Vagina (tissue), 2 donors: ENCODE measurements at regions not wholly inside any gene's neighbourhood (a gene's known extent, or its start where the extent isn't known, plus 50 kb on each side); places are given as distances from the start of the nearest gene placed in this dataset.

Experiments used
- POLR2A ChIP-seq, 2 donors: fragments of 450-650 bp; IDR thresholded peaks; one replicate each; pipeline ENCODE4 v1.6.1; 2017; ENCODE audit warnings: antibody characterized with exemption in 2 of 2, mild to moderate bottlenecking in 2 of 2, moderate library complexity in 2 of 2
- POLR2AphosphoS5 ChIP-seq, 2 donors: sonication (generic); formaldehyde crosslinking; IDR thresholded peaks; one replicate each; pipeline ENCODE4 v1.9.0; 2017; ENCODE audit warnings: antibody characterized with exemption in 2 of 2, mild to moderate bottlenecking in 2 of 2, low read depth in 1 of 2; ENCODE audit not compliant: insufficient read depth in 1 of 2
- TF ChIP-seq, protein P1 (sequence below), 3 experiments: fragments of 450-650 bp in 2 of 3; fragments of 200-600 bp in 1 of 3; sonication (generic) in 1 of 3; IDR thresholded peaks; one replicate each; pipeline ENCODE4 v1.5.1; 2017 to 2019; ENCODE audit warnings: antibody characterized with exemption in 3 of 3, mild to moderate bottlenecking in 2 of 3, moderate library complexity in 2 of 3

GRCh38 chr2:66915237-66915636, 480.3 kb downstream of the MEIS1 start:
- TF ChIP-seq, protein P1, sequence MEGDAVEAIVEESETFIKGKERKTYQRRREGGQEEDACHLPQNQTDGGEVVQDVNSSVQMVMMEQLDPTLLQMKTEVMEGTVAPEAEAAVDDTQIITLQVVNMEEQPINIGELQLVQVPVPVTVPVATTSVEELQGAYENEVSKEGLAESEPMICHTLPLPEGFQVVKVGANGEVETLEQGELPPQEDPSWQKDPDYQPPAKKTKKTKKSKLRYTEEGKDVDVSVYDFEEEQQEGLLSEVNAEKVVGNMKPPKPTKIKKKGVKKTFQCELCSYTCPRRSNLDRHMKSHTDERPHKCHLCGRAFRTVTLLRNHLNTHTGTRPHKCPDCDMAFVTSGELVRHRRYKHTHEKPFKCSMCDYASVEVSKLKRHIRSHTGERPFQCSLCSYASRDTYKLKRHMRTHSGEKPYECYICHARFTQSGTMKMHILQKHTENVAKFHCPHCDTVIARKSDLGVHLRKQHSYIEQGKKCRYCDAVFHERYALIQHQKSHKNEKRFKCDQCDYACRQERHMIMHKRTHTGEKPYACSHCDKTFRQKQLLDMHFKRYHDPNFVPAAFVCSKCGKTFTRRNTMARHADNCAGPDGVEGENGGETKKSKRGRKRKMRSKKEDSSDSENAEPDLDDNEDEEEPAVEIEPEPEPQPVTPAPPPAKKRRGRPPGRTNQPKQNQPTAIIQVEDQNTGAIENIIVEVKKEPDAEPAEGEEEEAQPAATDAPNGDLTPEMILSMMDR (IDR thresholded peaks at IDR 0.05) = no peak
- TF ChIP-seq POLR2A (IDR thresholded peaks at IDR 0.05) = no peak
- TF ChIP-seq POLR2AphosphoS5 (IDR thresholded peaks at IDR 0.05; ENCODE audit: insufficient read depth in 1 of 2, low read depth in 1 of 2) = no peak
